Stimulated activated CD4-positive, alpha-beta T cell treated with anti-CD3 and anti-CD28 coated beads, Interleukin-4, amount 100 ng/mL, for 24 hours (primary cell): ENCODE measurements at regions not wholly inside any gene's neighbourhood (a gene's known extent, or its start where the extent isn't known, plus 50 kb on each side); places are given as distances from the start of the nearest gene placed in this dataset.

Experiments used
- DNase-seq: peaks from one replicate; pipeline ENCODE4 v3.0.0-alpha.2; 2020

- DNase-seq, result peak; percentile 34
These were observed 345.0 kb downstream of the REEP3 start for GRCh38 chr10:63866075-63866746.

GRCh38 chr10:63866747-63867140, 345.5 kb downstream of the REEP3 start:
- DNase-seq, result no peak

- DNase-seq, result no peak
These were observed 357.2 kb downstream of the REEP3 start for GRCh38 chr10:63878428-63878827.

GRCh38 chr10:63883861-63884260, 362.7 kb downstream of the REEP3 start:
- DNase-seq, result no peak

GRCh38 chr10:63884426-63884825, 363.2 kb downstream of the REEP3 start:
- DNase-seq, result no peak

GRCh38 chr10:63885156-63885555, 364.0 kb downstream of the REEP3 start:
- DNase-seq, result no peak

GRCh38 chr10:63886281-63887022, 365.3 kb downstream of the REEP3 start:
- DNase-seq, result no peak

GRCh38 chr10:63887023-63887589, 365.9 kb downstream of the REEP3 start:
- DNase-seq, result no peak

- no peak for DNase-seq
These were observed 366.6 kb downstream of the REEP3 start for GRCh38 chr10:63887600-63888370.

- DNase-seq, result no peak
These were observed 368.6 kb downstream of the REEP3 start for GRCh38 chr10:63889803-63890202.

GRCh38 chr10:63896992-63897391, 375.8 kb downstream of the REEP3 start:
- DNase-seq, result no peak

GRCh38 chr10:63899673-63900300, 378.6 kb downstream of the REEP3 start:
- no peak for DNase-seq

- no peak for DNase-seq
These were observed 380.0 kb downstream of the REEP3 start for GRCh38 chr10:63901228-63901627.

- DNase-seq, result no peak
These were observed 380.7 kb downstream of the REEP3 start for GRCh38 chr10:63901881-63902280.

GRCh38 chr10:63910806-63911205, 389.6 kb downstream of the REEP3 start:
- no peak for DNase-seq

- DNase-seq, result no peak
These were observed 394.0 kb downstream of the REEP3 start for GRCh38 chr10:63915240-63915639.

GRCh38 chr10:63917363-63917762, 396.2 kb downstream of the REEP3 start:
- DNase-seq, result no peak

- no peak for DNase-seq
These were observed 398.5 kb downstream of the REEP3 start for GRCh38 chr10:63919575-63920279.

- no peak for DNase-seq
These were observed 399.7 kb downstream of the REEP3 start for GRCh38 chr10:63920926-63921325.

GRCh38 chr10:63921908-63922467, 400.8 kb downstream of the REEP3 start:
- DNase-seq, result no peak

- DNase-seq, result no peak
These were observed 401.5 kb downstream of the REEP3 start for GRCh38 chr10:63922468-63923284.
